HEK293 (cell line): ENCODE measurements at regions not wholly inside any gene's neighbourhood (a gene's known extent, or its start where the extent isn't known, plus 50 kb on each side); places are given as distances from the start of the nearest gene placed in this dataset.

Source experiments
- CTCF ChIA-PET: fragments of 350-600 bp; formaldehyde crosslinking; extraction: SDS; loops from one replicate; lab custom pipeline; 2021; ENCODE audit warnings: antibody characterized with exemption; lab: Yijun Ruan, JAX
- POLR2A ChIA-PET: fragments of 300-600 bp; formaldehyde crosslinking; extraction: SDS; loops from one replicate; lab custom pipeline; 2020; ENCODE audit warnings: antibody characterized with exemption, inconsistent platforms; lab: Yijun Ruan, JAX
- H3K27ac ChIP-seq: fragments of 200-500 bp; sonication (Bioruptor generic); 2 replicates; pipeline ENCODE4 v1.5.1; 2014; ENCODE audit warnings: low read depth, low read length, control low read depth, inconsistent platforms; ENCODE audit errors: extremely low read depth
- H3K36me3 ChIP-seq, 2 experiments: fragments of 200-500 bp in 1 of 2; sonication (Bioruptor generic) in 1 of 2; 1 replicate in 1 of 2; 2 replicates in 1 of 2; pipeline ENCODE4 v1.5.1; 2014 to 2017; ENCODE audit warnings: inconsistent platforms in 2 of 2, low read length in 2 of 2; ENCODE audit not compliant: control insufficient read depth in 2 of 2, insufficient read depth in 1 of 2
- H3K4me1 ChIP-seq: fragments of 200-500 bp; sonication (Bioruptor generic); 2 replicates; pipeline ENCODE4 v1.5.1; 2014; ENCODE audit warnings: mild to moderate bottlenecking, low read length, inconsistent platforms; ENCODE audit not compliant: control insufficient read depth, insufficient read depth
- H3K4me3 ChIP-seq: 2 replicates; pipeline ENCODE4 v1.5.1; 2011; ENCODE audit warnings: low read depth, mild to moderate bottlenecking, control low read depth, low read length, moderate library complexity
- H3K9me3 ChIP-seq: fragments of 200-500 bp; sonication (Bioruptor generic); 2 replicates; pipeline ENCODE4 v1.5.1; 2014; ENCODE audit warnings: low read depth, low read length, inconsistent platforms; ENCODE audit not compliant: control insufficient read depth, insufficient read depth
- EGR2 ChIP-seq: fragments of 450-650 bp; formaldehyde crosslinking; IDR thresholded peaks from 2 replicates; pipeline ENCODE4 v1.5.1; 2016; ENCODE audit warnings: low read depth, missing biosample characterization, missing genetic modification characterization
- SP7 ChIP-seq: fragments of 450-650 bp; formaldehyde crosslinking; IDR thresholded peaks from 2 replicates; pipeline ENCODE4 v1.5.1; 2016; ENCODE audit warnings: missing biosample characterization, missing genetic modification characterization
- ZBTB48 ChIP-seq: fragments of 450-650 bp; formaldehyde crosslinking; IDR thresholded peaks from 2 replicates; pipeline ENCODE4 v1.5.1; 2016; ENCODE audit warnings: missing biosample characterization, missing genetic modification characterization
- ZBTB8A ChIP-seq: fragments of 450-650 bp; formaldehyde crosslinking; IDR thresholded peaks from 2 replicates; pipeline ENCODE4 v1.5.1; 2016; ENCODE audit warnings: missing biosample characterization, missing genetic modification characterization
- ZFHX2 ChIP-seq: fragments of 450-650 bp; formaldehyde crosslinking; conservative IDR thresholded peaks from 2 replicates; pipeline ENCODE4 v1.5.1; 2016; ENCODE audit warnings: missing biosample characterization, missing genetic modification characterization
- ZFP69B ChIP-seq: fragments of 450-650 bp; formaldehyde crosslinking; IDR thresholded peaks from 2 replicates; pipeline ENCODE4 v1.5.1; 2016; ENCODE audit warnings: missing biosample characterization, missing genetic modification characterization
- ZNF121 ChIP-seq: fragments of 450-650 bp; formaldehyde crosslinking; IDR thresholded peaks from 2 replicates; pipeline ENCODE4 v1.5.1; 2016; ENCODE audit warnings: missing biosample characterization, missing genetic modification characterization
- ZNF174 ChIP-seq: fragments of 450-650 bp; formaldehyde crosslinking; IDR thresholded peaks from 2 replicates; pipeline ENCODE4 v1.5.0; 2017; ENCODE audit warnings: missing biosample characterization, mild to moderate bottlenecking, missing genetic modification characterization
- ZNF302 ChIP-seq: fragments of 450-650 bp; formaldehyde crosslinking; IDR thresholded peaks from 2 replicates; pipeline ENCODE4 v1.5.1; 2016; ENCODE audit warnings: missing biosample characterization, missing genetic modification characterization, low read depth
- ZNF335 ChIP-seq: fragments of 450-650 bp; formaldehyde crosslinking; conservative IDR thresholded peaks from 2 replicates; pipeline ENCODE4 v1.5.1; 2016; ENCODE audit warnings: missing biosample characterization, missing genetic modification characterization
- ZNF529 ChIP-seq: fragments of 450-650 bp; formaldehyde crosslinking; IDR thresholded peaks from 2 replicates; pipeline ENCODE4 v1.5.1; 2017; ENCODE audit warnings: missing genetic modification characterization, missing biosample characterization; ENCODE audit not compliant: insufficient replicate concordance
- ZNF548 ChIP-seq: fragments of 450-650 bp; formaldehyde crosslinking; IDR thresholded peaks from 2 replicates; pipeline ENCODE4 v1.5.1; 2016; ENCODE audit warnings: missing biosample characterization, missing genetic modification characterization
- ZNF629 ChIP-seq: fragments of 450-650 bp; formaldehyde crosslinking; IDR thresholded peaks from 2 replicates; pipeline ENCODE4 v1.5.1; 2017; ENCODE audit warnings: missing biosample characterization, missing genetic modification characterization
- ZNF76 ChIP-seq: fragments of 450-650 bp; formaldehyde crosslinking; IDR thresholded peaks from 2 replicates; pipeline ENCODE4; 2016; ENCODE audit warnings: low read depth, missing biosample characterization, missing genetic modification characterization, borderline replicate concordance
- ZNF776 ChIP-seq: fragments of 450-650 bp; formaldehyde crosslinking; IDR thresholded peaks from 2 replicates; pipeline ENCODE4 v1.5.0; 2017; ENCODE audit warnings: missing biosample characterization, missing genetic modification characterization, borderline replicate concordance
- ZNF843 ChIP-seq: fragments of 450-650 bp; formaldehyde crosslinking; IDR thresholded peaks from 2 replicates; pipeline ENCODE4 v1.5.1; 2016; ENCODE audit warnings: missing biosample characterization, missing genetic modification characterization
- TF ChIP-seq, protein P1 (sequence below): fragments of 450-650 bp; formaldehyde crosslinking; IDR thresholded peaks from 2 replicates; pipeline ENCODE4 v1.5.1; 2017; ENCODE audit warnings: missing biosample characterization, missing genetic modification characterization
- TF ChIP-seq, protein P2 (sequence below): fragments of 450-650 bp; formaldehyde crosslinking; IDR thresholded peaks from 2 replicates; pipeline ENCODE4 v1.5.1; 2016; ENCODE audit warnings: missing biosample characterization, missing genetic modification characterization
- TF ChIP-seq, protein P3 (sequence below): fragments of 450-650 bp; formaldehyde crosslinking; IDR thresholded peaks from 2 replicates; pipeline ENCODE4 v1.5.1; 2016; ENCODE audit warnings: missing biosample characterization, missing genetic modification characterization
- TF ChIP-seq, protein P4 (sequence below): fragments of 450-650 bp; formaldehyde crosslinking; IDR thresholded peaks from 2 replicates; pipeline ENCODE4 v1.5.1; 2016; ENCODE audit warnings: missing biosample characterization, missing genetic modification characterization

DNA sequence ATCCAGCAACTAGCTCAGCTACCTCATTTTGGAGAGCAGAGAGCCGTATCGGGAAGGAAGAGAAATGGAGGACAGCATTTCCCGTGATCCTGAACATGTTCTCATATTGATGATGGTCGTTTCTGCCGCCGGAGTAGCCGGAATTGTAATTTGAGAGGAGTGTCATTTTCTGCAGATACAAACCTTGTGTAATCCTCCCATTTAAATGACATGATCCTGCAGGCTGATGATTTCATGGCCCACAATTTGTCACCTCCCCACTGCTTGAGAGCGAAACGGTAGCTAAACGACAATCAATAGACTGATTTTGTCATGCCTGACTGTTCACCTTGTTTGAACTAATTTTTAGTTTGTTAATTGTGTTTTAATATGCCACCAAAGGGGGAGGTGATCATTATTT, 126.5 kb upstream of the CNTN6 start:
- ChIA-PET POLR2A (no interaction called here), CTCF (no interaction called here)
- Histone ChIP-seq H3K4me1 (no peaks in the 10 kb centered on the region), H3K27ac (no peak overlapping the region), H3K9me3 (no peaks in the 10 kb centered on the region), H3K4me3 (no peak overlapping the region), H3K36me3 (no peaks in the 10 kb centered on the region)
- TF ChIP-seq, protein P1, sequence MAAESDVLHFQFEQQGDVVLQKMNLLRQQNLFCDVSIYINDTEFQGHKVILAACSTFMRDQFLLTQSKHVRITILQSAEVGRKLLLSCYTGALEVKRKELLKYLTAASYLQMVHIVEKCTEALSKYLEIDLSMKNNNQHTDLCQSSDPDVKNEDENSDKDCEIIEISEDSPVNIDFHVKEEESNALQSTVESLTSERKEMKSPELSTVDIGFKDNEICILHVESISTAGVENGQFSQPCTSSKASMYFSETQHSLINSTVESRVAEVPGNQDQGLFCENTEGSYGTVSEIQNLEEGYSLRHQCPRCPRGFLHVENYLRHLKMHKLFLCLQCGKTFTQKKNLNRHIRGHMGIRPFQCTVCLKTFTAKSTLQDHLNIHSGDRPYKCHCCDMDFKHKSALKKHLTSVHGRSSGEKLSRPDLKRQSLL (tag by site-specific recombination) = no peak

DNA sequence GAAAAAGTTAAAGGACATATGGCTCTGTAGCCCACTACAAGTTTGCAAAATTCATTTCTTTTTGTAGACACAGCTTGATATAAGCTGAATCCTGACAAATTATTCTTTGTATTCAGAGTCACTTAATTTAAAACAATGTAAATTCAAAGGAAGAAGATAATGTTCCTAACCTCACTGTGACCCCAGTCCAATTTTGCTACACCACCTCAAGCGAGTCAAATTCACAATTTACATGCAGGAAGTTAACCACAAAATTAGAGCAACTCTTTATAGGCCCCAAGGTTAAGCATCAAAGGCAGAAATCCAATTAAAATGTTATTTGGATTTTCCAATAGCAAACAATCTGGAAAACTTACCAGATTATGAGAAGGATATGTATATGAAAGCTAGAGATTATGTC, 119.5 kb upstream of the CNTN6 start:
- H3K9me3 ChIP-seq = no peaks in the 10 kb centered on the region
- TF ChIP-seq, protein P2, sequence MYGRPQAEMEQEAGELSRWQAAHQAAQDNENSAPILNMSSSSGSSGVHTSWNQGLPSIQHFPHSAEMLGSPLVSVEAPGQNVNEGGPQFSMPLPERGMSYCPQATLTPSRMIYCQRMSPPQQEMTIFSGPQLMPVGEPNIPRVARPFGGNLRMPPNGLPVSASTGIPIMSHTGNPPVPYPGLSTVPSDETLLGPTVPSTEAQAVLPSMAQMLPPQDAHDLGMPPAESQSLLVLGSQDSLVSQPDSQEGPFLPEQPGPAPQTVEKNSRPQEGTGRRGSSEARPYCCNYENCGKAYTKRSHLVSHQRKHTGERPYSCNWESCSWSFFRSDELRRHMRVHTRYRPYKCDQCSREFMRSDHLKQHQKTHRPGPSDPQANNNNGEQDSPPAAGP (tag by site-specific recombination) = no peak
- no peak for TF ChIP-seq ZNF174 (tag by site-specific recombination)
- TF ChIP-seq ZFP69B = no peak
- no peak for TF ChIP-seq ZNF529 (tag by site-specific recombination)
- TF ChIP-seq ZNF302 (tag by site-specific recombination) = no peak
- TF ChIP-seq ZNF76 = no peak
- no peak for TF ChIP-seq SP7 (tag by site-specific recombination)
- TF ChIP-seq, protein P1 (tag by site-specific recombination) = no peak
- TF ChIP-seq EGR2 = no peak
- no peak for TF ChIP-seq ZNF776 (tag by site-specific recombination)
- TF ChIP-seq ZNF843 (tag by site-specific recombination) = no peak
- TF ChIP-seq, protein P3, sequence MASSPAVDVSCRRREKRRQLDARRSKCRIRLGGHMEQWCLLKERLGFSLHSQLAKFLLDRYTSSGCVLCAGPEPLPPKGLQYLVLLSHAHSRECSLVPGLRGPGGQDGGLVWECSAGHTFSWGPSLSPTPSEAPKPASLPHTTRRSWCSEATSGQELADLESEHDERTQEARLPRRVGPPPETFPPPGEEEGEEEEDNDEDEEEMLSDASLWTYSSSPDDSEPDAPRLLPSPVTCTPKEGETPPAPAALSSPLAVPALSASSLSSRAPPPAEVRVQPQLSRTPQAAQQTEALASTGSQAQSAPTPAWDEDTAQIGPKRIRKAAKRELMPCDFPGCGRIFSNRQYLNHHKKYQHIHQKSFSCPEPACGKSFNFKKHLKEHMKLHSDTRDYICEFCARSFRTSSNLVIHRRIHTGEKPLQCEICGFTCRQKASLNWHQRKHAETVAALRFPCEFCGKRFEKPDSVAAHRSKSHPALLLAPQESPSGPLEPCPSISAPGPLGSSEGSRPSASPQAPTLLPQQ (tag by site-specific recombination) = no peak
- TF ChIP-seq ZNF121 = no peak
- TF ChIP-seq ZNF629 (tag by site-specific recombination) = no peak
- no peak for TF ChIP-seq ZFHX2 (tag by site-specific recombination)
- TF ChIP-seq ZBTB48 = no peak
- no peak for TF ChIP-seq ZNF548
- TF ChIP-seq ZNF335 (tag by site-specific recombination) = no peak
- no peak for TF ChIP-seq ZBTB8A
- TF ChIP-seq, protein P4, sequence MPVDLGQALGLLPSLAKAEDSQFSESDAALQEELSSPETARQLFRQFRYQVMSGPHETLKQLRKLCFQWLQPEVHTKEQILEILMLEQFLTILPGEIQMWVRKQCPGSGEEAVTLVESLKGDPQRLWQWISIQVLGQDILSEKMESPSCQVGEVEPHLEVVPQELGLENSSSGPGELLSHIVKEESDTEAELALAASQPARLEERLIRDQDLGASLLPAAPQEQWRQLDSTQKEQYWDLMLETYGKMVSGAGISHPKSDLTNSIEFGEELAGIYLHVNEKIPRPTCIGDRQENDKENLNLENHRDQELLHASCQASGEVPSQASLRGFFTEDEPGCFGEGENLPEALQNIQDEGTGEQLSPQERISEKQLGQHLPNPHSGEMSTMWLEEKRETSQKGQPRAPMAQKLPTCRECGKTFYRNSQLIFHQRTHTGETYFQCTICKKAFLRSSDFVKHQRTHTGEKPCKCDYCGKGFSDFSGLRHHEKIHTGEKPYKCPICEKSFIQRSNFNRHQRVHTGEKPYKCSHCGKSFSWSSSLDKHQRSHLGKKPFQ (tag by site-specific recombination) = no peak
- ChIA-PET POLR2A (no interaction called here), CTCF (no interaction called here)
- H3K27ac ChIP-seq = no peak overlapping the region
- H3K36me3 ChIP-seq = no peaks in the 10 kb centered on the region
- H3K4me1 ChIP-seq = no peaks in the 10 kb centered on the region
- H3K4me3 ChIP-seq = no peak overlapping the region
